ENCODE measurements at regions not wholly inside any gene's neighbourhood (a gene's known extent, or its start where the extent isn't known, plus 50 kb on each side); places are given as distances from the start of the nearest gene placed in this dataset.

DNA sequence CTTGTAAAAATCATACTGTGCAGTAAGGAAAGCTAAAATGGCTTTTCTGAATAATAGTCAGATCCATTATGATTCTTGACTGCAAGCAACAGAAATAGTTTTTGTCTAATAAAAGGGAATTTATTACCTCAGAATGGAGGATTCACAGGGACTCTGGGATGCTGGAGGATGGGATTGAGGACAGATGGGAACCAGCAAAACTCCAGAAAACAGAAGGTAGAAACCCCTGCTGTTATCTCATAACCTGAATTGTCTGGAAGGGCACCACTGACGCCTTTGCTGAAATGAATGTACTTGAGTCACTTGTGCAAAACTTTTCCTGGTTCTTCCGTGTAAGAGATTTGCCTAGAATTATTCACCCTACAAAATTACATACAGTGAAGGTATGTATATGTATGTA is 58.6 kb upstream of the DMAC1 start:
- TF ChIP-seq, protein P1, sequence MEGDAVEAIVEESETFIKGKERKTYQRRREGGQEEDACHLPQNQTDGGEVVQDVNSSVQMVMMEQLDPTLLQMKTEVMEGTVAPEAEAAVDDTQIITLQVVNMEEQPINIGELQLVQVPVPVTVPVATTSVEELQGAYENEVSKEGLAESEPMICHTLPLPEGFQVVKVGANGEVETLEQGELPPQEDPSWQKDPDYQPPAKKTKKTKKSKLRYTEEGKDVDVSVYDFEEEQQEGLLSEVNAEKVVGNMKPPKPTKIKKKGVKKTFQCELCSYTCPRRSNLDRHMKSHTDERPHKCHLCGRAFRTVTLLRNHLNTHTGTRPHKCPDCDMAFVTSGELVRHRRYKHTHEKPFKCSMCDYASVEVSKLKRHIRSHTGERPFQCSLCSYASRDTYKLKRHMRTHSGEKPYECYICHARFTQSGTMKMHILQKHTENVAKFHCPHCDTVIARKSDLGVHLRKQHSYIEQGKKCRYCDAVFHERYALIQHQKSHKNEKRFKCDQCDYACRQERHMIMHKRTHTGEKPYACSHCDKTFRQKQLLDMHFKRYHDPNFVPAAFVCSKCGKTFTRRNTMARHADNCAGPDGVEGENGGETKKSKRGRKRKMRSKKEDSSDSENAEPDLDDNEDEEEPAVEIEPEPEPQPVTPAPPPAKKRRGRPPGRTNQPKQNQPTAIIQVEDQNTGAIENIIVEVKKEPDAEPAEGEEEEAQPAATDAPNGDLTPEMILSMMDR (IDR thresholded peaks at IDR 0.05; ENCODE audit: low read depth, low read length, missing input control) = no peak
- TF ChIP-seq SP1 (IDR thresholded peaks at IDR 0.05) = no peak
- TF ChIP-seq TAF1 (conservative IDR thresholded peaks at IDR 0.05) = no peak
- TF ChIP-seq, protein P2, sequence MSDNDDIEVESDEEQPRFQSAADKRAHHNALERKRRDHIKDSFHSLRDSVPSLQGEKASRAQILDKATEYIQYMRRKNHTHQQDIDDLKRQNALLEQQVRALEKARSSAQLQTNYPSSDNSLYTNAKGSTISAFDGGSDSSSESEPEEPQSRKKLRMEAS (IDR thresholded peaks at IDR 0.05) = no peak
- no peak for TF ChIP-seq GABPA (IDR thresholded peaks at IDR 0.05 in 1 of 2, conservative IDR thresholded peaks at IDR 0.05 in 1 of 2)
- TF ChIP-seq, protein P3, sequence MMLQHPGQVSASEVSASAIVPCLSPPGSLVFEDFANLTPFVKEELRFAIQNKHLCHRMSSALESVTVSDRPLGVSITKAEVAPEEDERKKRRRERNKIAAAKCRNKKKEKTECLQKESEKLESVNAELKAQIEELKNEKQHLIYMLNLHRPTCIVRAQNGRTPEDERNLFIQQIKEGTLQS (IDR thresholded peaks at IDR 0.05) = no peak
- TF ChIP-seq JUND (IDR thresholded peaks at IDR 0.05) = no peak
- TF ChIP-seq, protein P4, sequence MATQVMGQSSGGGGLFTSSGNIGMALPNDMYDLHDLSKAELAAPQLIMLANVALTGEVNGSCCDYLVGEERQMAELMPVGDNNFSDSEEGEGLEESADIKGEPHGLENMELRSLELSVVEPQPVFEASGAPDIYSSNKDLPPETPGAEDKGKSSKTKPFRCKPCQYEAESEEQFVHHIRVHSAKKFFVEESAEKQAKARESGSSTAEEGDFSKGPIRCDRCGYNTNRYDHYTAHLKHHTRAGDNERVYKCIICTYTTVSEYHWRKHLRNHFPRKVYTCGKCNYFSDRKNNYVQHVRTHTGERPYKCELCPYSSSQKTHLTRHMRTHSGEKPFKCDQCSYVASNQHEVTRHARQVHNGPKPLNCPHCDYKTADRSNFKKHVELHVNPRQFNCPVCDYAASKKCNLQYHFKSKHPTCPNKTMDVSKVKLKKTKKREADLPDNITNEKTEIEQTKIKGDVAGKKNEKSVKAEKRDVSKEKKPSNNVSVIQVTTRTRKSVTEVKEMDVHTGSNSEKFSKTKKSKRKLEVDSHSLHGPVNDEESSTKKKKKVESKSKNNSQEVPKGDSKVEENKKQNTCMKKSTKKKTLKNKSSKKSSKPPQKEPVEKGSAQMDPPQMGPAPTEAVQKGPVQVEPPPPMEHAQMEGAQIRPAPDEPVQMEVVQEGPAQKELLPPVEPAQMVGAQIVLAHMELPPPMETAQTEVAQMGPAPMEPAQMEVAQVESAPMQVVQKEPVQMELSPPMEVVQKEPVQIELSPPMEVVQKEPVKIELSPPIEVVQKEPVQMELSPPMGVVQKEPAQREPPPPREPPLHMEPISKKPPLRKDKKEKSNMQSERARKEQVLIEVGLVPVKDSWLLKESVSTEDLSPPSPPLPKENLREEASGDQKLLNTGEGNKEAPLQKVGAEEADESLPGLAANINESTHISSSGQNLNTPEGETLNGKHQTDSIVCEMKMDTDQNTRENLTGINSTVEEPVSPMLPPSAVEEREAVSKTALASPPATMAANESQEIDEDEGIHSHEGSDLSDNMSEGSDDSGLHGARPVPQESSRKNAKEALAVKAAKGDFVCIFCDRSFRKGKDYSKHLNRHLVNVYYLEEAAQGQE (IDR thresholded peaks at IDR 0.05) = no peak
- TF ChIP-seq YY1 (IDR thresholded peaks at IDR 0.05) = no peak
- no peak for TF ChIP-seq EGR1 (IDR thresholded peaks at IDR 0.05; ENCODE audit: low read depth in 2 of 2)
- no peak for TF ChIP-seq FOXA1 (IDR thresholded peaks at IDR 0.05)
- no peak for TF ChIP-seq RAD21 (IDR thresholded peaks at IDR 0.05)
- no peak for TF ChIP-seq NR2F2 (IDR thresholded peaks at IDR 0.05)
